Chondrocyte (in vitro differentiated cells): ENCODE measurements at regions not wholly inside any gene's neighbourhood (a gene's known extent, or its start where the extent isn't known, plus 50 kb on each side); places are given as distances from the start of the nearest gene placed in this dataset.

Source experiments
- DNase-seq: peaks from one replicate; pipeline ENCODE4 v3.0.0; 2021; ENCODE audit warnings: mixed read lengths, low spot score
- H3K27ac Mint-ChIP-seq: one replicate; pipeline ENCODE4 v1.8.0; 2021; ENCODE audit warnings: mild to moderate bottlenecking, moderate library complexity, mixed read lengths; ENCODE audit not compliant: unreplicated experiment
- H3K27me3 Mint-ChIP-seq: 2 replicates; pipeline ENCODE4 v1.8.0; 2021; ENCODE audit warnings: low read depth, mixed read lengths
- H3K36me3 Mint-ChIP-seq: 2 replicates; pipeline ENCODE4 v1.8.0; 2021; ENCODE audit warnings: low read depth, mixed read lengths
- H3K4me1 Mint-ChIP-seq: 2 replicates; pipeline ENCODE4 v1.8.0; 2021; ENCODE audit warnings: low read depth, mild to moderate bottlenecking, mixed read lengths
- H3K4me3 Mint-ChIP-seq: one replicate; pipeline ENCODE4 v1.8.0; 2021; ENCODE audit warnings: mild to moderate bottlenecking, moderate library complexity, mixed read lengths; ENCODE audit not compliant: unreplicated experiment
- H3K9me3 Mint-ChIP-seq: 2 replicates; pipeline ENCODE4 v1.8.0; 2021; ENCODE audit warnings: low read depth, mixed read lengths
- TF ChIP-seq, protein P1 (sequence below): fragments of 200-600 bp; sonication (generic); IDR thresholded peaks from 2 replicates; pipeline ENCODE4 v1.5.0; 2021; ENCODE audit warnings: antibody characterized with exemption, mild to moderate bottlenecking, moderate library complexity

DNA sequence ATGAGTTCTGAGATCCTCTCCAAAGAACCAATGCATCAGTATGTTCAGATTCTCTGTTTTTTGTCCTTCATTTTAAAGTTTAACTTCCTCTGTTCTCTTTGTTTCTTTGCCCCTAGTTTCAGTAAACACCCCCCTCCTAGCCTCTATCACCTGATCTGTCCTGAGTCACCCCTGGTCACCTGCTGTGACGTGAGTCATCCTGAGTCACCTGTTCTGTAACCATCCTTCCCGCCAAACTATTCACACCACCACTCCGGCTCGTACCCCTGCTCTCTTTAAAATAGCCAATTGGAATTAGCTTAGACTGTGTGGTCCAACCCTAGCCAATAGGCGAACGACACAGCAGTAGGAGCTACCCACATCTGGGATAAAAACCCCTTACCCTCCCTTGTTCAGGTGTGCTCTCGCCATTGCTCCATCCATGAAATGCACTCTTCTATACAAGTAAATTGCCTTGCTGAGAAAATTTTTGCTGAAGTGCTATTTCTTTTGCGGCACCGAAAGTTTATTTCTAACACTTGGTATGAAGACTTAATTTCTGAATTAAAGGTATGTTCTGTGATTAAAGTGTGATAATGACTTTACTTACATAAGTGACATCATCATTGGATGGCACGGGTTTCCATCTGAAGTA is 318.4 kb downstream of the AASDHPPT start:
- TF ChIP-seq, protein P1, sequence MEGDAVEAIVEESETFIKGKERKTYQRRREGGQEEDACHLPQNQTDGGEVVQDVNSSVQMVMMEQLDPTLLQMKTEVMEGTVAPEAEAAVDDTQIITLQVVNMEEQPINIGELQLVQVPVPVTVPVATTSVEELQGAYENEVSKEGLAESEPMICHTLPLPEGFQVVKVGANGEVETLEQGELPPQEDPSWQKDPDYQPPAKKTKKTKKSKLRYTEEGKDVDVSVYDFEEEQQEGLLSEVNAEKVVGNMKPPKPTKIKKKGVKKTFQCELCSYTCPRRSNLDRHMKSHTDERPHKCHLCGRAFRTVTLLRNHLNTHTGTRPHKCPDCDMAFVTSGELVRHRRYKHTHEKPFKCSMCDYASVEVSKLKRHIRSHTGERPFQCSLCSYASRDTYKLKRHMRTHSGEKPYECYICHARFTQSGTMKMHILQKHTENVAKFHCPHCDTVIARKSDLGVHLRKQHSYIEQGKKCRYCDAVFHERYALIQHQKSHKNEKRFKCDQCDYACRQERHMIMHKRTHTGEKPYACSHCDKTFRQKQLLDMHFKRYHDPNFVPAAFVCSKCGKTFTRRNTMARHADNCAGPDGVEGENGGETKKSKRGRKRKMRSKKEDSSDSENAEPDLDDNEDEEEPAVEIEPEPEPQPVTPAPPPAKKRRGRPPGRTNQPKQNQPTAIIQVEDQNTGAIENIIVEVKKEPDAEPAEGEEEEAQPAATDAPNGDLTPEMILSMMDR, result no peak
- peaks cover 4% of the 10 kb centered on the region for H3K36me3 Mint-ChIP-seq
- no peaks in the 10 kb centered on the region for H3K27me3 Mint-ChIP-seq
- H3K27ac Mint-ChIP-seq, result no peak overlapping the region
- peaks cover 64% of the 10 kb centered on the region for H3K4me1 Mint-ChIP-seq
- no peak for DNase-seq
- no peak overlapping the region for H3K4me3 Mint-ChIP-seq
- peaks cover 6% of the 10 kb centered on the region for H3K9me3 Mint-ChIP-seq

DNA sequence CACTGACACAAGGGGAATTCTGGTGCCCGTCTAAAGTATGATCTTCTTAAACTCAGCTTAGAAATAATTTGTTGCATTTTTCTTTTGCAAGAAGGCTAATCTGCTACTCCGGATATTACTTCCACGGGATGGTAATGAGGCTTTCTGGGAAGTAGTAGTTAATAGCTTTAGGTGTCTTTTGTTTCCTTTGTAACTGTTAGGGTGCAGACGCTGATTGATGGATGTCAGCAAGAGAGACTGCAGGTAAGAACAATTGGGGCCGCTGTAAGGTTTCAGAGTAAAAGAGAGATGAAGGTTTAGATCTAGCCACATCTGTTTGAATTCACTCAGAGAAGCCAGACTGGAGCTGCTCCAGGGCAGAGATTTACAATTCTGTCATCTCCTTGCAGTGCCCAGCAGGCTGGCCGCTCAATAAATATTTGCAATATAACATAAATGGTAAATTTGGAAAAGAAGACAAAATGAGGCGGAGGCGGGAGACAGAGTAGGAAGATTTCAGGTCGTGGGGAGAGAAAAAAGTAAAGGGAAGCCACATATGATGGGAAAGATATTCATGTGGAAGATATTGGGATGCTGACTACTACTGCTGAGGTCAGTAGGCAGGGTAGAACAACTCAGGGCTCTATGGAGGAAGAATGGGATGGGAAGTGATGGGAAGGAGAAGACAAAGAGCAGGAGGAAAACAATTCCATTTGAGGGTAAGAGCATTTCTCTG is 320.5 kb downstream of the AASDHPPT start:
- H3K9me3 Mint-ChIP-seq, result peaks cover 6% of the 10 kb centered on the region
- H3K36me3 Mint-ChIP-seq, result peaks cover 4% of the 10 kb centered on the region
- H3K4me1 Mint-ChIP-seq, result peaks cover 50% of the 10 kb centered on the region
- H3K27ac Mint-ChIP-seq, result peak overlapping the region; percentile 94
- H3K27me3 Mint-ChIP-seq, result no peaks in the 10 kb centered on the region
- TF ChIP-seq, protein P1, result no peak
- DNase-seq, result no peak
- peak overlapping the region; percentile 10 for H3K4me3 Mint-ChIP-seq

DNA sequence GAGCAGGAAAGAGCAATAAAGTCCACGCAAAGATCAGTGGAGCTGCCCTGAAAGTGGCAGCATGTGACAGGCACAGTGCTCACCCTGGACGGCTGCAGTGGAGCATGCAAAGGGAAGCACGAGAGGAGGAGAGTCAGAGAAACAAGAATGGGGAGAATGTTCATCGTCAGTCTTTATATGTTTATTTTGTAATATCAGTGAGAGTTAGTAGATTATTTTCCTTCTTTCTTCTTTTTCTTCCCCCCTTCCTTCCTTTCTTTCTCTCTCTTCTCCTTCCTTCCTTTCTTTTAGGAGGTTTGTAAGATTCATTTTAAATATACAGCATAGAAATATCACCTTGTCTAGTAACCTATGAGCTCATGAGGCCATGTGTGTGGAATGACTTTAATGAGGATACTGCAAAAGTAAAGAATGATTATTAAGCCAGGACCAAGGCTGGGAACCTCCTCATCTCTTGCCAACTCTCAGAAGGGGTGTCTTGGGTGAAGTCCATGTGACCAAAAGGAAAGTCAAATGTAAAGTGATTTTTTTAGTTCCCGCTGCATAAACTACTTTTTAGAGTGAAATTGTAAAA is 321.1 kb downstream of the AASDHPPT start:
- TF ChIP-seq, protein P1, result no peak
- Mint-ChIP-seq H3K36me3 (peaks cover 4% of the 10 kb centered on the region), H3K27me3 (no peaks in the 10 kb centered on the region), H3K27ac (peak overlapping the region; percentile 94), H3K4me1 (peaks cover 44% of the 10 kb centered on the region), H3K4me3 (peak overlapping the region; percentile 10), H3K9me3 (peaks cover 6% of the 10 kb centered on the region)
- DNase-seq, result no peak

DNA sequence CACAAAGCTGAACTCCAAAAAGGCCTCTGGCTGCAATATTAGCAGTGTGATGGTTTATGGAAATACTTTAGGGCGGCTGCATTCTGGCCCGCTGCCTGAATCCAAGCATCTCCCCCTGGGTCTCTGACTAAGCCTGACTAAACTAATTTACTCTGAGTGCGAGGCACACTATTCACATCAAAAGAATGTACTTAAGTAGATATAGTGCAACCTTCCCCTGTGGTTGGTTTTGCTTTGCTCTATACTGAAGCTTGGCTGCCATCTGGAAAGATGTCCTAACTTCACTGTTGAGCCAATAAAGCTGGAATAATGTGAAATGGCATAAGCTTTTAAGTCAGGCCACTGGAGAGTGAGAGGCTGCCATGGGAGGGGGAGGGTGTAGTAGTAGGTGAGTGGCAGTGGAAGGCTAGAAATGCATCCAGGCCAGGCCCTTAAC is 321.6 kb downstream of the AASDHPPT start:
- H3K27ac Mint-ChIP-seq, result peak overlapping the region; percentile 94

DNA sequence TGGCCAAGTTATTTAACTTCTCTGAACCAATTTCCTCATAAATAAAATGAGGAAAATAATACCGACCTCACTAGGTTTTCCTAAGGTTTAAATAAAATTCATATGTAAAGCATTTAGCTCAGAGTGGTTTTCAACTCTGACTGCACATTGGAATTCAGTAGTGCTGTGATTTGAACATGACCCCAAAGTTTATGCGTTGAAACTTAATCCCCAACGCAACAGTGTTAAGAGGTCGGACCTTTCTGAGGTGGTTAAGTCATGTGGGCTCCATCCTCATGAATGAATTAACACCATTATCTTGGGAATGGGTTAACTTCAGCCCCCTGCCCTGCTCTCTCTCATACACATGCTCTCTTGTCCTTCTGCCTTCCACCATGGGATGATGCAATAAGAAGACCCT is 322.2 kb downstream of the AASDHPPT start:
- H3K4me1 Mint-ChIP-seq, result peaks cover 44% of the 10 kb centered on the region
- TF ChIP-seq, protein P1, result no peak
- peaks cover 4% of the 10 kb centered on the region for H3K36me3 Mint-ChIP-seq
- H3K9me3 Mint-ChIP-seq, result peaks cover 6% of the 10 kb centered on the region
- H3K27ac Mint-ChIP-seq, result peak overlapping the region; percentile 94
- no peak overlapping the region for H3K4me3 Mint-ChIP-seq
- no peak for DNase-seq
- no peaks in the 10 kb centered on the region for H3K27me3 Mint-ChIP-seq

More for the DNA sequence above, 321.6 kb downstream of the AASDHPPT start:
- Mint-ChIP-seq H3K9me3 (peaks cover 6% of the 10 kb centered on the region), H3K4me3 (peak overlapping the region; percentile 10), H3K27me3 (no peaks in the 10 kb centered on the region), H3K36me3 (peaks cover 4% of the 10 kb centered on the region), H3K4me1 (peaks cover 44% of the 10 kb centered on the region)
- TF ChIP-seq, protein P1, result peak; percentile 24
- DNase-seq, result no peak
